Nucleus accumbens (tissue), 56 donors: ENCODE measurements at regions not wholly inside any gene's neighbourhood (a gene's known extent, or its start where the extent isn't known, plus 50 kb on each side); places are given as distances from the start of the nearest gene placed in this dataset.

ENCODE experiments used
- DNase-seq, 56 donors: peaks; one replicate each; lab custom pipeline; 2025; lab: John Stamatoyannopoulos, UW

GRCh38 chr5:3124410-3124809, 372.9 kb upstream of the IRX2 start:
- DNase-seq = no peak

- DNase-seq = no peak
Observed at GRCh38 chr5:3123763-3124157, 372.3 kb upstream of the IRX2 start.

DNA sequence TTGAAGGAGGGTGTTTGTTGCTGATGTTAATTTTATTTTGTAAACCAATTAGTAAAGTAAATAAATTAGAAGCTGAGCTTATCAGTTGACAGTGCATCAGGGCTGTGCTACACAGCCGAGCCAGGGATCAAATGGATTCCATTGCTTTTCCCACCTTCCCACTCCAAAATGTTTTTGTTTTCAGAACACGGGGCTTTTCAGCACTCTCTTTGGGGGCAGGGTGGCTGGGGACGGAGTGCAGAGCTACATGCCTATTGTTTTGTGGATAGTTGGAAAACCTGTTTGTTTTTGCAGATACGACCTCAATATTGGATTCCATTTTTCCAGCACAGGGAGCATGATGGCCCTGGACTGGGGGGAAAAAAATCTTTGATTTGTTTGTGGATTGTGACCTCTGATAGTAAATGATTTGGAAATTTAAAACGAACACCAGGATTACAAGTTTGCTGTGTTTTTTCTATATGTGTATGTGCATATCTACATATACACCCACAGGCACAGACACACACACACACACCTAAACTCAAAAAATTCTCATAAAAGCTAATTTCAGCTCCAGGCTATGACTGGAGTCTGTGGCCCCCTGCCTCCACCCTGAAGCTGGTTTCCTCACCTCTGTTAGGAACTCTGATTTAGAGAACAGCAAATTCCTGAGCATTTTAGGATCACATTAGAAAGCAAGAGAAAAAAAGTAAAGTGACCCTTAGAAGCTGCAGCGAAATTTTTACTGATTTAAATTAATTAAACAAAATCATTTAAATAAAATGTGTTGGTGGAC, 371.7 kb upstream of the IRX2 start:
- DNase-seq = no peak

GRCh38 chr5:3122216-3122615, 370.7 kb upstream of the IRX2 start:
- no peak for DNase-seq

DNA sequence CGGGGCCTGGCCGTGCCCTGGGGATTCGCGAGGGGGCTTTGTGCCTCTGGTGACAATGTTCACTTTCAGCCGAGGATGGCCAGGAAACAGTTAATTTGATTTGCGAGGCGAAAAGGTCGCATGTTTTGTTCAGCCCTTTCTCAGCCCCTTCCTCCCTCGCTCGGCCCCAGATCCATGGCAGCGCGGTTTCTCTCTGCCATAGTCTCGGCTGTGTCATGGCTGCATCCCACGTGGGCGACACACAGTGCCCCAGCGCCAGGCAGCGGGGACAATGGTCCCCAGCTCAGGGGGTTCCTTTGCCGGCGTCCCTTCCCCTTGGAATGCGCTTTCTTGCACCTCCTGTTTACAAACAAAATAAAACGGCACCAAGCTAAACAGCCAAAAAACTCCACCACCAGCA, 370.3 kb upstream of the IRX2 start:
- DNase-seq = no peak

DNA sequence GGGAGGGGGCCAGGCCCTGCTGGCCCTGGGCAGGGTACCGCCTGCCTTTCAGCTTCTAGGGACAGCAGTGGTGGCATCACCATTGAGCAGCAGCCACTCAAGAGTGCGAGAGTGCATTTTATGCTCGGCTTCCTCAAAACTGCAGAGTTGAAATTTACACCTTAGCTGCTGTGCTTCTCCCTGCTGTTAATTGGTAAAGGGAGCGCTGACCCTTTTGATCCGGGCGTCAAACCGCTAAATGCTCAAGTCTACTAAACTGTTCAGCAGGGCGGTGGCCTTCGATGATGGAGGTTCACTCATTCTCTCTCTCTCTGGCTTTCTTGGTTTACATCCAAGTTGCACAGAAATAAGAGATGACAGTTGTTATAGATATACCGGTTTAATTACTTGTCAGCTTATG, 368.6 kb upstream of the IRX2 start:
- no peak for DNase-seq

DNA sequence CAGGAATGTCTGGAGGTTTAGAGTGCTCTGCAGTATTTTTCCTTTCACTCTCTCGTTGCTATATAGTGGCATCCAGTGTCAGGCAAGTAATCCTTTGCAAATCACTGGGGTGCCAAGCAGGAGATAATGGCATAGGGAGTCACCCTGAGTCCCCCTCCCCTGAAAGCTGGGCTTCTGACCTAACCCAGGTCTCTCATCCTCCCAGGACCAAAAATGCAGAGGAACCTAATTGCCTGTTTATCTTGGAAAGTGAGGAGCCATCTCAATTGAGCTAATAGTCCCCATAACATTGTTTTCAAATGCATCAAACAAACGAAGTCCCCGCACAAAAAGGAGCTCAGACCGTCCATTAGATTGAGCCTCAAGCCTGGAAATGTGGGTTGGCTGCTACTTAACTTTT, 368.0 kb upstream of the IRX2 start:
- no peak for DNase-seq

GRCh38 chr5:3118340-3118739, 366.9 kb upstream of the IRX2 start:
- DNase-seq = no peak

GRCh38 chr5:3116366-3116765, 364.9 kb upstream of the IRX2 start:
- no peak for DNase-seq

- no peak for DNase-seq
Observed at GRCh38 chr5:3114467-3114866, 363.0 kb upstream of the IRX2 start.

DNA sequence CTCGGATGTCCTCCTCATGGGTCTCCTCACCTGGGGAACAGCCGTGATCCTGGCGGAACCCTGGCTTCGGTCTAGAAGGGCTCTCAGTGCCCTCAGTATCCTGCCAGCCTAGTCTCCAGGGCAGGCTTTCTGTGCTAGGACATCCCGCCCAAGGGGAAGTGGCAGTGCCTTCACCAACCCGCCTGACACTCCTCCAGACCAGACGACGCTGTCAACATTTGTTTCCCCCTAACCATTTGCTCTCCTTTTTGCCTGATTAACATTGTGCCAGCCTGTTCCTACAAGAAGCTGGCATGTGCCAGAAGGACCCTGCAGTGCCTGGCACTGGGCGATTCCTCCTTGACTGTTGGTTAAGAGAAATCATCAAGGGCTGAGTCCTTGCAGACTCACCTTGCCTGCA, 358.9 kb upstream of the IRX2 start:
- no peak for DNase-seq

- DNase-seq = no peak
Observed at GRCh38 chr5:3107156-3107611, 355.7 kb upstream of the IRX2 start.

DNA sequence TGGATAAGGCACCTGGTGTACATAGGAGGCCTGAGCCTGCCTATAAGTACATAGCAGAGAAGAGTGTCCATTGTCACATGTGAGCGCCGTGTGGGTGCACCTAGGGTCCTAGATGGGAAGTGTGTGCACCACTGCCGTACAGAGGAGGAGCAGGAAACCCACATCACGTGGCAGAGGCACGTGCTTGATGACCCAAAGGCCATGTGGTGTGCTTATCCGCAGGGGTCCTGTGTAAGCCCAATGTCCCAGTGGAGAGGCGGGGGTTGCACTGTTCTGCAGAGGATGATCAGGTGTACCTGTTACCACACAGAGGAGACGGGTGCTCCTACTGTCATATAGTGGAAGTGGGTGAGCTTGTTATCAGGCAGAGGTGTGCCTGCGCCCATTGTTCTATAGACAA, 354.1 kb upstream of the IRX2 start:
- no peak for DNase-seq

GRCh38 chr5:3105172-3105571, 353.7 kb upstream of the IRX2 start:
- DNase-seq = no peak

GRCh38 chr5:3104429-3105060, 353.1 kb upstream of the IRX2 start:
- no peak for DNase-seq

DNA sequence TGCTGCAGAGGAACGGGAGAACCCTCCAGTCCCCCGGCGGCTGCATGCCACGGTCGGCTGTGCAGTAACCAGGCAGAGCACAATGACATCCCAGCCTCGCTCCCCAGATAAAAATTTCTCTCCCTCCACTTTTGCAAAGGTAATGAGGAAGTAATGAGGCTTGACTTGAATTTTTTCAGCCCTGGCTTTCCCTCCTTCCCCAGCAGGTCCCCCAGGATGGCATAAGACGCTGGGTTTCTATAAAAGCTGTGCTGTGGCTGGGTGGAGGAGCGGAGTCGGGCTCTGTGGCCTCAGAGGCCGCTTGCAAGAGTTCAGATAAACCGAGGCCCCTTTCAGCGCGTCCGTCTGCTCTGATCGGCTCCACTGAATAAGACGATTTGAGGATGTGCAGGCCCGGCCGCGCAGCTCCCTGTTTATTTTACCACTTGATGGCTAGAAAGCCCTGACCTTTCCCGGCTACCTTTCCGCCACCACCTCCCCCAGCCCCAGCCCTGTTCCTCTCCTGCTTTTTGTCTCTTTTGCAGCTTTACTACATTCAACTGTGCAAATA, 351.9 kb upstream of the IRX2 start:
- no peak for DNase-seq

- no peak for DNase-seq
Observed at GRCh38 chr5:3102531-3102930, 351.1 kb upstream of the IRX2 start.

DNA sequence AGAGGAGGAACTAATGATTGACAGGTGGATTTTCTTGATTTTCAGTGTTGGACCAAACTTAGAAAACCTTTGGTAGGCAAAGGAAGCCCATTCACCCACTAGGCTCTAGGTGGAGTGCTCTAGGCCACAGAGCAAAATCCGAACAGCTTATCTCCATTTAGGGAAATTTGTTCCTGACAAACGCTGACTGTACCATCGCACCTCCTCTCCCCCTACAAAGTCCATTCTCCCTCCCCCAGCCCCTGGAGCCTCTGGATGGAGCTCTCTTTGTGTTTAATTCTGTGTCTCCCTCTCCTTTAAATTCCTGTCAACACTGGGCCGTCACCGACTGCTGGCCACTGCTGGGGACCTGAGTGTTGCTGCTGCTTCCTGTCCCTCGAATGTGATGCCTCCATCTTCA, 350.1 kb upstream of the IRX2 start:
- no peak for DNase-seq

- DNase-seq = no peak
Observed at GRCh38 chr5:3100921-3101551, 349.6 kb upstream of the IRX2 start.

GRCh38 chr5:3099954-3100353, 348.5 kb upstream of the IRX2 start:
- DNase-seq = no peak

DNA sequence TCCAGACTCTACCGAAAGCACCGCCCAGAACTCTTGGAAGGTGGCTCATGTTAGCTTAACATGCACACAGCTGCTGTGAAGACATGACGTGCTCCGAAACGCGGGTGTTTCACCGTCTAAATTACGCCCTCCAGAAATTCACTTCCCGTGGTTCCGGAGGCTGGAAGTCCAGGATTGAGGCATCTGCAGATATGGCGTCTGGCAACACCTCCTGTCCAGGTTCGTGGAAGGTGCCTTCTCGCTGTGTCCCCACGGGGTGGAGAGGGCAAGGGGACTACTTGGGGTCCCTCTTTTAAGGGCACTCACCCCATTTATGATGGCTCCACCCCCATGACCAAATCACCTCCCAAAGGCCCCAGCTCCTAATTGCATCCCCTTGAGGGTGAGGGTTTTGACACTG, 348.0 kb upstream of the IRX2 start:
- DNase-seq = no peak

- DNase-seq = no peak
Observed at GRCh38 chr5:3098821-3099220, 347.3 kb upstream of the IRX2 start.
